Peyer's patch (tissue), 4 donors: ENCODE measurements at regions not wholly inside any gene's neighbourhood (a gene's known extent, or its start where the extent isn't known, plus 50 kb on each side); places are given as distances from the start of the nearest gene placed in this dataset.
"Not testable (repeated sequence)": the region's sequence is repeated elsewhere in the genome, so short reads cannot be mapped to it uniquely, and the experiment has no call there.

Experiments
- DNase-seq, 3 donors: peaks; one replicate each; pipeline ENCODE4 v3.0.0-alpha.2; 2017 to 2019
- H3K27ac ChIP-seq, 4 donors: fragments of 200-600 bp; sonication (generic); one replicate each; pipeline ENCODE4 v1.5.1; 2016 to 2019
- H3K27me3 ChIP-seq, 2 donors: fragments of 200-600 bp; sonication (generic); one replicate each; pipeline ENCODE4 v1.5.1; 2019
- H3K36me3 ChIP-seq, 3 donors: fragments of 200-600 bp; sonication (generic); one replicate each; pipeline ENCODE4 v1.5.1; 2016 to 2019
- H3K4me1 ChIP-seq, 4 donors: fragments of 200-600 bp; sonication (generic); one replicate each; pipeline ENCODE4 v1.5.1; 2016 to 2019
- H3K4me3 ChIP-seq, 4 donors: fragments of 200-600 bp; sonication (generic); 1 replicate in 3 of 4; 2 replicates in 1 of 4; pipeline ENCODE4 v1.5.1; 2016 to 2019; ENCODE audit warnings: mild to moderate bottlenecking in 1 of 4
- H3K9me3 ChIP-seq, 4 donors: fragments of 200-600 bp; sonication (generic); one replicate each; pipeline ENCODE4 v1.5.1; 2016 to 2019; ENCODE audit warnings: mild to moderate bottlenecking in 1 of 4
- POLR2A ChIP-seq, 2 donors: fragments of 450-650 bp; IDR thresholded peaks; one replicate each; pipeline ENCODE4 v1.5.1; 2017; ENCODE audit warnings: antibody characterized with exemption in 2 of 2, mild to moderate bottlenecking in 2 of 2, moderate library complexity in 2 of 2
- TF ChIP-seq, protein P1 (sequence below), 6 experiments: fragments of 450-650 bp in 4 of 6; fragments of 200-600 bp in 2 of 6; sonication (generic) in 1 of 6; IDR thresholded peaks; one replicate each; pipeline ENCODE4 v1.5.1; 2017 to 2019; ENCODE audit warnings: antibody characterized with exemption in 6 of 6, mild to moderate bottlenecking in 3 of 6, moderate library complexity in 1 of 6

DNA sequence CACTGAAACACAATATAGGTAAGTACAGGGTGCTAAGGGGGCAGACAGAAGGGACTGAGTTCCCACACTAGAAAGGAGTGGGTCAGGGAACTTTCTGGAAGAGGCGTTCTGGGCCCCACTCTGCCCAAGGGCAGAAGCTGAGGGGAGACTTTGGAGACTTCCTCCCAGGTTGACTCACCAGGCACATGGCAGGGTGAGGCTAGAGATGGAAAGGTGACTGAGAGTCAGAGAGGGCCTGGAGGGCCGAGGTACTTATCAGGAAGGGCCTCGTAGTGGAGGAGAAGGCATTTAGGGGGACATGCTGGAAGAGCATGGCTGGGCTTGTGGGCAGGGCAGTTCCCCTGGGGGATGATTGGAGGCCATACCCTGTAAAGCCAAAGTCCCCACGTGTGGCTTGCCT, 159.9 kb upstream of the JUN start:
- Histone ChIP-seq H3K4me3 (no peak overlapping the region), H3K27me3 (no peaks in the 10 kb centered on the region), H3K9me3 (no peaks in the 10 kb centered on the region), H3K27ac (no peak overlapping the region), H3K4me1 (peaks cover 0 to 10% (median 3%) of the 10 kb centered on the region in 4 donors), H3K36me3 (no peaks in the 10 kb centered on the region)
- TF ChIP-seq, protein P1, sequence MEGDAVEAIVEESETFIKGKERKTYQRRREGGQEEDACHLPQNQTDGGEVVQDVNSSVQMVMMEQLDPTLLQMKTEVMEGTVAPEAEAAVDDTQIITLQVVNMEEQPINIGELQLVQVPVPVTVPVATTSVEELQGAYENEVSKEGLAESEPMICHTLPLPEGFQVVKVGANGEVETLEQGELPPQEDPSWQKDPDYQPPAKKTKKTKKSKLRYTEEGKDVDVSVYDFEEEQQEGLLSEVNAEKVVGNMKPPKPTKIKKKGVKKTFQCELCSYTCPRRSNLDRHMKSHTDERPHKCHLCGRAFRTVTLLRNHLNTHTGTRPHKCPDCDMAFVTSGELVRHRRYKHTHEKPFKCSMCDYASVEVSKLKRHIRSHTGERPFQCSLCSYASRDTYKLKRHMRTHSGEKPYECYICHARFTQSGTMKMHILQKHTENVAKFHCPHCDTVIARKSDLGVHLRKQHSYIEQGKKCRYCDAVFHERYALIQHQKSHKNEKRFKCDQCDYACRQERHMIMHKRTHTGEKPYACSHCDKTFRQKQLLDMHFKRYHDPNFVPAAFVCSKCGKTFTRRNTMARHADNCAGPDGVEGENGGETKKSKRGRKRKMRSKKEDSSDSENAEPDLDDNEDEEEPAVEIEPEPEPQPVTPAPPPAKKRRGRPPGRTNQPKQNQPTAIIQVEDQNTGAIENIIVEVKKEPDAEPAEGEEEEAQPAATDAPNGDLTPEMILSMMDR (IDR thresholded peaks at IDR 0.05): no peak
- no peak for TF ChIP-seq POLR2A (IDR thresholded peaks at IDR 0.05)
- no peak for DNase-seq

DNA sequence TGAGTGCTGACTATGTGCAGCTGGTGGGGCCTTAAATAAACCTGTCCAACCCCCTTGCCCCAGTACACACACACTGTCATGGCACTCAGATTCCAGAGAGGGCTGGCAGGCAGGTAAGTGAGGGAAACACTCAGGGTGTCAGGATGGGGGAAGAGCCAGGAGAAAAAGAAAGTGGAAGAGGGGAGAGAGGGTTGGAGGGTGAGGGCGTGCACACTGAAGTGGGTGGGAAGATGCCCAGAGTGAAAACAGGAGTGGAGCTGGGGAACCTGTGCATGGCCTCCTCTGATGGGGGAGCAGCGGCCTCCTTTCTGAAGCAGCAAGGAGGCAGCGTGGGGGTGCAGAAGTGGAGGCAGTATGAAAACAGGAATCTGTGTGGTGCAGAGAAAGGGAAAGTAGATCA, 160.6 kb upstream of the JUN start:
- Histone ChIP-seq H3K9me3 (no peaks in the 10 kb centered on the region), H3K27me3 (no peaks in the 10 kb centered on the region), H3K4me3 (no peak overlapping the region), H3K4me1 (peaks cover 0 to 10% (median 3%) of the 10 kb centered on the region in 4 donors), H3K36me3 (no peaks in the 10 kb centered on the region), H3K27ac (no peak overlapping the region)
- TF ChIP-seq, protein P1 (IDR thresholded peaks at IDR 0.05): no peak
- TF ChIP-seq POLR2A (IDR thresholded peaks at IDR 0.05): no peak
- no peak for DNase-seq

DNA sequence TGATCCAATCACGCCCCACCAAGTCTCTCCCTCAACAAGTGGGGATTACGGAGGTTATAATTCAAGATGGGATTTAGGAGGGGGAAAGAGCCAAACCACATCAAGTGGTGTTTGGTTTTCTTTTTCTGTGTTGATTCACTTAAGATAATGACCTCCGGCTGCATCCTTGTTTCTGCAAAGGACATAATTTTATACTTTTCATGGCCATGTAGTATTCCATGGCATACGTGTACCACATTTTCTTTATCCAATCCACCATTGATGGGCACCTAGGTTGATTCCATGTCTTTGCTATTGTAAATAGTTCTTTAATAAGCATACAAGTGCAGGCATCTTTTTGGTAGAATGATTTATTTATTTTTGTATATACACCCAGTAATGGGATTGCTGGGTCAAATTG, 162.5 kb upstream of the JUN start:
- DNase-seq: no peak
- no peak overlapping the region for H3K4me3 ChIP-seq
- TF ChIP-seq, protein P1 (IDR thresholded peaks at IDR 0.05): no peak
- TF ChIP-seq POLR2A (IDR thresholded peaks at IDR 0.05): no peak
- H3K4me1 ChIP-seq: peaks cover 0 to 7% (median 3%) of the 10 kb centered on the region in 4 donors
- H3K27ac ChIP-seq: no peak overlapping the region
- H3K9me3 ChIP-seq: no peaks in the 10 kb centered on the region
- H3K27me3 ChIP-seq: no peaks in the 10 kb centered on the region
- no peaks in the 10 kb centered on the region for H3K36me3 ChIP-seq

DNA sequence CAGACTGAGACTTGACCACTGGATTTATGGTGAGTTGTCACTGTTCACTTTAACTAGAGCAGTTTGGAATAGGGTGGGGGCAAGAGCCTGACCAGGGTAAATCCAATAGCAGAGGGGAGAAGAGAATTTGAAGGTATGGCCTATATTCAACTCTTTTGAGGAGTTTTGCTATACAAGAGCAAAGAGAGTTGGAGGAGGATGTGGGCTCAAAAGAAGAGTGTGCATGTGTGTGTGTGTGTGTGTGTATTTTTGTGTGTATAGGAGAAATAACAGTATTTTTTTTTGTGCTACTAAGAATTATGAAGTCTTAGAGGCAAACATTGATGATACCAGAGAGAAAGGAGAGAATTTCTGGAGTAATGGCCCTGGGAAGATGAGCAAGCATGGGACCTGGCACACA, 164.8 kb upstream of the JUN start:
- Histone ChIP-seq H3K9me3 (no peaks in the 10 kb centered on the region), H3K4me3 (no peak overlapping the region), H3K27me3 (no peaks in the 10 kb centered on the region), H3K36me3 (no peaks in the 10 kb centered on the region), H3K27ac (no peak overlapping the region), H3K4me1 (no peaks in the 10 kb centered on the region)
- no peak for TF ChIP-seq POLR2A (IDR thresholded peaks at IDR 0.05)
- DNase-seq: no peak

DNA sequence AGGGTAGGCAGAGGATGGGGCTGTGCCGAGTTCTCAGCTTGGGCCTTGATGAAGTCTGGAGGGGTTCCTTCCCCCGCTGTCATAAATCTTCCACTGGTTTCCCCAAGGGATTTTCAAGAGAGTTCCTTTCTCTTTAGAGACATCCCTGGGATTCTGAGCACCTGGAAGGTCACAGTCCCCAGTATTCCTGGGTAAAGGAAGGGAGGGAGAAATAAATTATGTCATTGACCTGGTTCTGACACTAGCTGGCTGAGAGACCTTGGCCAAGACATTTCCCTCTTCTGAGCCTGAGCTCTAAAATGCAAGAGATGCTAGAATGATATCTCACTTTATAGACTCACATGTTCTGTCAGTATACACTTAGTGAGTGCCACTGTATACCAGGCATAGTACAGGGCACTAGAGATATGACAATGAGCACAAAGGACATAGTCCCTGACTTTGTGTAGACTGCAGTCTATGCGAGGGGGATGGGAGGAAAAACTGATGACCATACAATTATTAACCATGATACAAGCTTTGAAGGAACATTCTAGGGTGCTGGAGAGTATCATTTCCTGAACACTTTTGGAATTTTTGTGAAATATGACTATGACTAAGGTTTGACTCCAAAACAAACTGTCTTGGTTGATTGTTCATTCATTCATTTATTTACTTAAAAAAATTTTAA, 165.8 kb upstream of the JUN start:
- TF ChIP-seq POLR2A (IDR thresholded peaks at IDR 0.05): no peak
- TF ChIP-seq, protein P1 (IDR thresholded peaks at IDR 0.05): no peak
- Histone ChIP-seq H3K4me3 (no peak overlapping the region), H3K36me3 (no peaks in the 10 kb centered on the region), H3K4me1 (no peaks in the 10 kb centered on the region), H3K27me3 (no peaks in the 10 kb centered on the region), H3K27ac (no peak overlapping the region), H3K9me3 (no peaks in the 10 kb centered on the region)
- DNase-seq: no peak

DNA sequence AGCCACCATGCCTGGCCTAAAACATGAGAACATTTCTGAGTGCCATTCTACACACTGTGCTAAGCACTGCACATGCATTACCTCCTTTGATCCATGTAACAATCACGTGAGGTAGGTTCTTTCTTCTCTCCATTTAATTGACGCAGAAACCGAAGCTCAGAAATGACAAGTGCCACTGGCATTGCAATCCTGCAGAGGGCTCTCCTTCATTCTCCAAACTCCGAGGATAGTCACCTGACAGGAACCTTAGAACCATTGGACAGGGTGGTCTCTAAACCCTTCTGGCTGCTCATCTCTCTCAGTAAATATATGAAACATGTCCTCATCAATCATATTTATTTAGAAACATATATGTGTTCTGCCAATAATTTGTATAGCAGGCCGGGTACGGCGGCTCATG, 167.1 kb upstream of the JUN start:
- no peaks in the 10 kb centered on the region for H3K9me3 ChIP-seq
- H3K27me3 ChIP-seq: no peaks in the 10 kb centered on the region
- TF ChIP-seq, protein P1 (IDR thresholded peaks at IDR 0.05): no peak
- TF ChIP-seq POLR2A (IDR thresholded peaks at IDR 0.05): no peak
- no peak overlapping the region for H3K4me3 ChIP-seq
- no peaks in the 10 kb centered on the region for H3K4me1 ChIP-seq
- H3K27ac ChIP-seq: no peak overlapping the region
- H3K36me3 ChIP-seq: no peaks in the 10 kb centered on the region
- DNase-seq: no peak

DNA sequence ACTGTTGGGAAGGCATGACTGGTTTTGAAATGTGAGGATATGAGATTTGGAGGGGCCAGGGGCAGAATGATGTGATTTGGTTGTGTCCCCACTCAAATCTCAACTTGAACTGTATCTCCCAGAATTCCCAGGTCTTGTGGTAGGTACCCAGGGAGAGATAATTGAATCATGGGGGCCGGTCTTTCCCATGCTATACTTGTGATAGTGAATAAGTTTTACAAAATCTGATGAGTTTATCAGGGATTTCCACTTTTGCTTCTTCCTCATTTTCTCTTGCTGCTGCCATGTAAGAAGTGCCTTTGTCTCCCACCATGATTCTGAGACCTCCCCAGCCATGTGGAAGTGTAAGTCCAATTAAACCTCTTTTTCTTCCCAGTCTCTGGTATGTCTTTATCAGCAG, 170.1 kb upstream of the JUN start:
- not testable (repeated sequence) for H3K27me3 ChIP-seq, H3K4me3 ChIP-seq, DNase-seq, H3K36me3 ChIP-seq, H3K9me3 ChIP-seq, H3K27ac ChIP-seq, H3K4me1 ChIP-seq

DNA sequence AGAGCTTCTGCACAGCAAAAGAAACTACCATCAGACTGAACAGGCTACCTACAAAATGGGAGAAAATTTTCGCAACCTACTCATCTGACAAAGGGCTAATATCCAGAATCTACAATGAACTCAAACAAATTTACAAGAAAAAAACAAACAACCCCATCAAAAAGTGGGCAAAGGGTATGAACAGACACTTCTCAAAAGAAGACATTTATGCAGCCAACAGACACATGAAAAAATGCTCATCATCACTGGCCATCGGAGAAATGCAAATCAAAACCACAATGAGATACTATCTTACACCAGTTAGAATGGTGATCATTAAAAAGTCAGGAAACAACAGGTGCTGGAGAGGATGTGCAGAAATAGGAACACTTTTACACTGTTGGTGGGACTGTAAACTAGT, 179.4 kb upstream of the JUN start:
- not testable (repeated sequence) for H3K9me3 ChIP-seq, H3K27ac ChIP-seq, H3K4me3 ChIP-seq, DNase-seq, H3K36me3 ChIP-seq, H3K27me3 ChIP-seq
- H3K4me1 ChIP-seq: peaks cover 3 to 23% (median 13%) of the 10 kb centered on the region in 4 donors
